ENCODE measurements at regions not wholly inside any gene's neighbourhood (a gene's known extent, or its start where the extent isn't known, plus 50 kb on each side); places are given as distances from the start of the nearest gene placed in this dataset.

DNA sequence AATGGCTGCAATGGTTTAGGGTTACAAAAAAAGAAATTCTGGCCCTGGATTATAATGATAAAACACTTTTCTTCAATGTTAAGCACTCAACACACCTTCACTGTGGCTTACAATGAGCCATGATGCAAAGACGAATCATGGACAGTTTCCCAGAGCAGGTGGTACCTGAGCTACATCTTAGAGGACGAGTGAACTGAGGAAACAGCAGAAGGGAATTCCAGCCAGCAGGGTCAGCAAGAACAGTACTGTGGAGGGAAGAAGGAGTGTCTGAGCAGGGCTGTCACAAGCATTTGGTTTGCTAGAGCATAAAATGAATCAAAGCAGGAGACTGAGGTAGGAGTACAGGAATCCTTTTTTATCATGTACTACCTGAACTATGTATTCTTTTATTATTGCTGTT, 332.8 kb upstream of the C11orf87 start:
- H3K27me3 ChIP-seq (ENCODE audit: insufficient read depth): no peaks in the 10 kb centered on the region
- H3K9me2 ChIP-seq: no peaks in the 10 kb centered on the region
- no peak overlapping the region for H3K4me2 ChIP-seq
- no peaks in the 10 kb centered on the region; a peak in 1 of 4 replicates for H3K4me1 ChIP-seq (ENCODE audit: control insufficient read depth in 1 of 2, insufficient read depth in 2 of 2, low read depth in 1 of 2, low read length in 1 of 2)
- no peaks in the 10 kb centered on the region for H3K79me2 ChIP-seq (ENCODE audit: insufficient read depth)
- H2AFZ ChIP-seq (ENCODE audit: low read depth): no peak overlapping the region
- WGBS (ENCODE audit: low lambda C conversion rate): 84% methylated on average over 2 of the region's 2 CpGs
- H3K4me3 ChIP-seq (ENCODE audit: low read depth in 2 of 2, low read length in 1 of 2): no peak overlapping the region
- CTCF ChIA-PET: interaction anchor here (1.2 kb wide), 1 partner anchor 14 kb away, joined by 3 read pairs; no protein-coding TSS in a partner anchor
- no peaks in the 10 kb centered on the region for H4K20me1 ChIP-seq (ENCODE audit: insufficient read depth)
- no peaks in the 10 kb centered on the region for H3K9me3 ChIP-seq
- H3K9ac ChIP-seq: no peak overlapping the region
- POLR2A ChIA-PET: no interaction called here
- no peaks in the 10 kb centered on the region for H3K36me3 ChIP-seq (replicated peaks in 1 of 2; ENCODE audit: control insufficient read depth in 1 of 2, insufficient read depth in 2 of 2, low read length in 1 of 2)
- H3F3A ChIP-seq (replicated peaks; ENCODE audit: insufficient read depth): no peaks in the 10 kb centered on the region
- TF ChIP-seq, protein P1, sequence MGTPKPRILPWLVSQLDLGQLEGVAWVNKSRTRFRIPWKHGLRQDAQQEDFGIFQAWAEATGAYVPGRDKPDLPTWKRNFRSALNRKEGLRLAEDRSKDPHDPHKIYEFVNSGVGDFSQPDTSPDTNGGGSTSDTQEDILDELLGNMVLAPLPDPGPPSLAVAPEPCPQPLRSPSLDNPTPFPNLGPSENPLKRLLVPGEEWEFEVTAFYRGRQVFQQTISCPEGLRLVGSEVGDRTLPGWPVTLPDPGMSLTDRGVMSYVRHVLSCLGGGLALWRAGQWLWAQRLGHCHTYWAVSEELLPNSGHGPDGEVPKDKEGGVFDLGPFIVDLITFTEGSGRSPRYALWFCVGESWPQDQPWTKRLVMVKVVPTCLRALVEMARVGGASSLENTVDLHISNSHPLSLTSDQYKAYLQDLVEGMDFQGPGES (IDR thresholded peaks at IDR 0.05; ENCODE audit: low read depth, low read length): no peak
- no peak for DNase-seq
- no peak overlapping the region for H3K27ac ChIP-seq (ENCODE audit: low read depth in 2 of 2, low read length in 1 of 2)

DNA sequence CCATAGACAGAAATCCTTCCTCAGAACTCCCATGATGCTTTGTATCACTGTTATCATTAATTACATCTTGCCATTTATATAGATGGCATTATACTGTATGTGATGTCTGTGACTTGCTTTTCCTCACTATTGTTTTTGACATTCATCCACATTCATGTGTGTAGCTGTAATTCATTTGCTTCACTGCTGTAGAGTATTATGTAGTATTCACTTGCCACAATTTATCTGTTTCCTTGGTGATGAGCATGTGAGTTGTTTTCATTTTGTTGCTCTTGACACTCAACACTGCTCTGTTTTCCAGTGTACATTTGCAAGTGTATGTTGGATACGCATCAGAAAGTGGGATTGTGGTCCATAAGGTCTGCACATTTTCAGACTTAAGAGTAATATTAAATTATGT, 328.6 kb upstream of the C11orf87 start:
- ChIA-PET POLR2A (no interaction called here), CTCF (no interaction called here)
- Histone ChIP-seq H3K4me2 (no peak overlapping the region), H3K27ac (ENCODE audit: low read depth in 2 of 2, low read length in 1 of 2) (no peak overlapping the region), H3K9me2 (no peaks in the 10 kb centered on the region), H3K9me3 (no peaks in the 10 kb centered on the region), H4K20me1 (ENCODE audit: insufficient read depth) (no peaks in the 10 kb centered on the region), H2AFZ (ENCODE audit: low read depth) (no peak overlapping the region), H3K4me3 (ENCODE audit: low read depth in 2 of 2, low read length in 1 of 2) (no peak overlapping the region), H3K79me2 (ENCODE audit: insufficient read depth) (no peaks in the 10 kb centered on the region), H3K4me1 (ENCODE audit: control insufficient read depth in 1 of 2, insufficient read depth in 2 of 2, low read depth in 1 of 2, low read length in 1 of 2) (no peaks in the 10 kb centered on the region; a peak in 1 of 4 replicates), H3K27me3 (ENCODE audit: insufficient read depth) (no peaks in the 10 kb centered on the region), H3F3A (replicated peaks; ENCODE audit: insufficient read depth) (no peaks in the 10 kb centered on the region), H3K9ac (no peak overlapping the region), H3K36me3 (replicated peaks in 1 of 2; ENCODE audit: control insufficient read depth in 1 of 2, insufficient read depth in 2 of 2, low read length in 1 of 2) (no peaks in the 10 kb centered on the region)
- 96% methylated on average over 1 of the region's 1 CpG for WGBS (ENCODE audit: low lambda C conversion rate)
- DNase-seq: no peak
- TF ChIP-seq, protein P2, sequence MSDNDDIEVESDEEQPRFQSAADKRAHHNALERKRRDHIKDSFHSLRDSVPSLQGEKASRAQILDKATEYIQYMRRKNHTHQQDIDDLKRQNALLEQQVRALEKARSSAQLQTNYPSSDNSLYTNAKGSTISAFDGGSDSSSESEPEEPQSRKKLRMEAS (IDR thresholded peaks at IDR 0.05; ENCODE audit: low read depth): no peak
- no peak for TF ChIP-seq MEF2A (IDR thresholded peaks at IDR 0.05; ENCODE audit: borderline replicate concordance, low read depth)
- TF ChIP-seq, protein P1 (IDR thresholded peaks at IDR 0.05; ENCODE audit: low read depth, low read length): no peak
- no peak for TF ChIP-seq TEAD4 (IDR thresholded peaks at IDR 0.05; ENCODE audit: borderline replicate concordance, insufficient read depth)

DNA sequence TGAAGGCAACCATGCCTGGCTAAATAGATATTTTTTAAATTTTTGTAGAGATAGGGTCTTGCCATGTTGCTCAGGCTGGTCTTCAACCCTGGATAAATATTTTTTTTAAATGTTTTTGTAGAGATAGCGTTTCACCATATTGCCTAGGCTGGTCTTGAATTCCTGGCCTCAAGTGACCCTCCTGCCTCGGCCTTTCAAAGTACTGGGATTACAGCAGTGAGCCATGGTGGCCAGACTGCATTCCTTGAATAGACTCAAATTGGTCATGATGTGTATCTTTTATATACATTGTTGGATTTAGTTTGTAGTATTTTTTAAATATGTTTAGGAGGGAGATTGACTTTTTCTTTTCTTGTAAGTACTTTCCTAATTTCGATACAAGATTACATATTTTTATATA, 325.7 kb upstream of the C11orf87 start:
- H3K4me2 ChIP-seq: no peak overlapping the region
- no peak for DNase-seq
- H3K79me2 ChIP-seq (ENCODE audit: insufficient read depth): no peaks in the 10 kb centered on the region
- H3K4me1 ChIP-seq (ENCODE audit: control insufficient read depth in 1 of 2, insufficient read depth in 2 of 2, low read depth in 1 of 2, low read length in 1 of 2): no peaks in the 10 kb centered on the region
- no peak overlapping the region for H2AFZ ChIP-seq (ENCODE audit: low read depth)
- 95% methylated on average over 3 of the region's 3 CpGs for WGBS (ENCODE audit: low lambda C conversion rate)
- H3F3A ChIP-seq (replicated peaks; ENCODE audit: insufficient read depth): no peaks in the 10 kb centered on the region
- no peak overlapping the region for H3K4me3 ChIP-seq (ENCODE audit: low read depth in 2 of 2, low read length in 1 of 2)
- no peak overlapping the region for H3K9ac ChIP-seq
- H3K36me3 ChIP-seq (replicated peaks in 1 of 2; ENCODE audit: control insufficient read depth in 1 of 2, insufficient read depth in 2 of 2, low read length in 1 of 2): no peaks in the 10 kb centered on the region
- ChIA-PET CTCF (interaction anchor here (0.9 kb wide), 1 partner anchor 33 kb away, joined by 3 read pairs; no protein-coding TSS in a partner anchor), POLR2A (no interaction called here)
- H3K27ac ChIP-seq (ENCODE audit: low read depth in 2 of 2, low read length in 1 of 2): no peak overlapping the region
- no peaks in the 10 kb centered on the region for H3K27me3 ChIP-seq (ENCODE audit: insufficient read depth)
- no peaks in the 10 kb centered on the region for H3K9me2 ChIP-seq
- no peaks in the 10 kb centered on the region for H4K20me1 ChIP-seq (ENCODE audit: insufficient read depth)
- H3K9me3 ChIP-seq: no peaks in the 10 kb centered on the region
- TF ChIP-seq NRF1 (IDR thresholded peaks at IDR 0.05; ENCODE audit: low read depth, low read length) (no peak), NFIC (IDR thresholded peaks at IDR 0.05; ENCODE audit: borderline replicate concordance) (no peak), SIN3A (IDR thresholded peaks at IDR 0.05; ENCODE audit: borderline replicate concordance, low read depth, low read length) (no peak), GABPA (IDR thresholded peaks at IDR 0.05; ENCODE audit: low read depth) (no peak), RFX5 (IDR thresholded peaks at IDR 0.05; ENCODE audit: low read length) (no peak), YY1 (IDR thresholded peaks at IDR 0.05; ENCODE audit: low read depth) (no peak), FOSL2 (IDR thresholded peaks at IDR 0.05; ENCODE audit: borderline replicate concordance, low read depth) (no peak)
- TF ChIP-seq, protein P1 (IDR thresholded peaks at IDR 0.05; ENCODE audit: low read depth, low read length): no peak
- TF ChIP-seq, protein P3, sequence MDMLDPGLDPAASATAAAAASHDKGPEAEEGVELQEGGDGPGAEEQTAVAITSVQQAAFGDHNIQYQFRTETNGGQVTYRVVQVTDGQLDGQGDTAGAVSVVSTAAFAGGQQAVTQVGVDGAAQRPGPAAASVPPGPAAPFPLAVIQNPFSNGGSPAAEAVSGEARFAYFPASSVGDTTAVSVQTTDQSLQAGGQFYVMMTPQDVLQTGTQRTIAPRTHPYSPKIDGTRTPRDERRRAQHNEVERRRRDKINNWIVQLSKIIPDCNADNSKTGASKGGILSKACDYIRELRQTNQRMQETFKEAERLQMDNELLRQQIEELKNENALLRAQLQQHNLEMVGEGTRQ (IDR thresholded peaks at IDR 0.05; ENCODE audit: borderline replicate concordance, low read depth, low read length): no peak
- TF ChIP-seq, protein P4, sequence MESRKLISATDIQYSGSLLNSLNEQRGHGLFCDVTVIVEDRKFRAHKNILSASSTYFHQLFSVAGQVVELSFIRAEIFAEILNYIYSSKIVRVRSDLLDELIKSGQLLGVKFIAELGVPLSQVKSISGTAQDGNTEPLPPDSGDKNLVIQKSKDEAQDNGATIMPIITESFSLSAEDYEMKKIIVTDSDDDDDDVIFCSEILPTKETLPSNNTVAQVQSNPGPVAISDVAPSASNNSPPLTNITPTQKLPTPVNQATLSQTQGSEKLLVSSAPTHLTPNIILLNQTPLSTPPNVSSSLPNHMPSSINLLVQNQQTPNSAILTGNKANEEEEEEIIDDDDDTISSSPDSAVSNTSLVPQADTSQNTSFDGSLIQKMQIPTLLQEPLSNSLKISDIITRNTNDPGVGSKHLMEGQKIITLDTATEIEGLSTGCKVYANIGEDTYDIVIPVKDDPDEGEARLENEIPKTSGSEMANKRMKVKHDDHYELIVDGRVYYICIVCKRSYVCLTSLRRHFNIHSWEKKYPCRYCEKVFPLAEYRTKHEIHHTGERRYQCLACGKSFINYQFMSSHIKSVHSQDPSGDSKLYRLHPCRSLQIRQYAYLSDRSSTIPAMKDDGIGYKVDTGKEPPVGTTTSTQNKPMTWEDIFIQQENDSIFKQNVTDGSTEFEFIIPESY (IDR thresholded peaks at IDR 0.05; ENCODE audit: borderline replicate concordance, low read depth): no peak
- TF ChIP-seq, protein P5, sequence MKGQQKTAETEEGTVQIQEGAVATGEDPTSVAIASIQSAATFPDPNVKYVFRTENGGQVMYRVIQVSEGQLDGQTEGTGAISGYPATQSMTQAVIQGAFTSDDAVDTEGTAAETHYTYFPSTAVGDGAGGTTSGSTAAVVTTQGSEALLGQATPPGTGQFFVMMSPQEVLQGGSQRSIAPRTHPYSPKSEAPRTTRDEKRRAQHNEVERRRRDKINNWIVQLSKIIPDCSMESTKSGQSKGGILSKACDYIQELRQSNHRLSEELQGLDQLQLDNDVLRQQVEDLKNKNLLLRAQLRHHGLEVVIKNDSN (IDR thresholded peaks at IDR 0.05; ENCODE audit: borderline replicate concordance, low read depth): no peak

All from SK-N-SH (cell line).